Astrocyte (in vitro differentiated cells and primary cell): ENCODE measurements at regions not wholly inside any gene's neighbourhood (a gene's known extent, or its start where the extent isn't known, plus 50 kb on each side); places are given as distances from the start of the nearest gene placed in this dataset.

Experiments
- EZH2 ChIP-seq: IDR thresholded peaks from 2 replicates; pipeline ENCODE4 v1.6.1; 2012; ENCODE audit warnings: mild to moderate bottlenecking, low read length, inconsistent platforms; ENCODE audit not compliant: insufficient read depth
- TF ChIP-seq, protein P1 (sequence below): IDR thresholded peaks from 2 replicates; pipeline ENCODE4 v1.5.1; 2011; ENCODE audit warnings: low read depth, mild to moderate bottlenecking, inconsistent platforms, low read length, moderate library complexity; ENCODE audit not compliant: insufficient read depth

DNA sequence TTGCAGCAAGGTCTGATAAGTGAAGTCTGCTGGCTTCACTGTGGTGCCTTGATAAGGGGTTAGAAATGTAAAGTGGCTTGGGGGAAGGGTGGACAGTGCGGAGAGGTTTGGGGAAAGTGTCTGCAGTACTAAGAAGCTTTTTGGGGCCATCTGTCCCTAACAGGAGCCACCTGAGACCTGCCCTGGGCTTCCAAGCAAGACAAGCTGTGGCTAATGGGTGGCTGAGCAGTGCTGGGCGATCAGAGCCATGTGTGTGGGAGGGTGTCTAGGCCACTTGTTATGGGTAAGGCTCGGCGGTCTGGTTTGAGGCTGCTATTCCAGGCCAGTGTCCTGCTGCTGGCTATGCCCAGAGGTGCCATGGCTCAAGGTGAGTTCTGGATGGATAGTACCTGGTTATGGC is 185.4 kb upstream of the MTMR8 start:
- TF ChIP-seq, protein P1, sequence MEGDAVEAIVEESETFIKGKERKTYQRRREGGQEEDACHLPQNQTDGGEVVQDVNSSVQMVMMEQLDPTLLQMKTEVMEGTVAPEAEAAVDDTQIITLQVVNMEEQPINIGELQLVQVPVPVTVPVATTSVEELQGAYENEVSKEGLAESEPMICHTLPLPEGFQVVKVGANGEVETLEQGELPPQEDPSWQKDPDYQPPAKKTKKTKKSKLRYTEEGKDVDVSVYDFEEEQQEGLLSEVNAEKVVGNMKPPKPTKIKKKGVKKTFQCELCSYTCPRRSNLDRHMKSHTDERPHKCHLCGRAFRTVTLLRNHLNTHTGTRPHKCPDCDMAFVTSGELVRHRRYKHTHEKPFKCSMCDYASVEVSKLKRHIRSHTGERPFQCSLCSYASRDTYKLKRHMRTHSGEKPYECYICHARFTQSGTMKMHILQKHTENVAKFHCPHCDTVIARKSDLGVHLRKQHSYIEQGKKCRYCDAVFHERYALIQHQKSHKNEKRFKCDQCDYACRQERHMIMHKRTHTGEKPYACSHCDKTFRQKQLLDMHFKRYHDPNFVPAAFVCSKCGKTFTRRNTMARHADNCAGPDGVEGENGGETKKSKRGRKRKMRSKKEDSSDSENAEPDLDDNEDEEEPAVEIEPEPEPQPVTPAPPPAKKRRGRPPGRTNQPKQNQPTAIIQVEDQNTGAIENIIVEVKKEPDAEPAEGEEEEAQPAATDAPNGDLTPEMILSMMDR = no peak
- no peak for TF ChIP-seq EZH2
